Fibroblast of lung (primary cell): ENCODE measurements at regions not wholly inside any gene's neighbourhood (a gene's known extent, or its start where the extent isn't known, plus 50 kb on each side); places are given as distances from the start of the nearest gene placed in this dataset.

Source experiments
- DNase-seq, 2 donors: peaks; one replicate each; pipeline versions ENCODE4 v3.0.0 to v3.0.0-alpha.2; 2010; ENCODE audit warnings: low read depth in 2 of 2
- H2AFZ ChIP-seq: 2 replicates; pipeline ENCODE4 v1.5.1; 2012; ENCODE audit warnings: low read length, control low read depth, inconsistent platforms
- H3K27ac ChIP-seq: 2 replicates; pipeline ENCODE4 v1.5.1; 2011; ENCODE audit warnings: low read length, control low read depth; ENCODE audit not compliant: insufficient read depth
- H3K27me3 ChIP-seq: 2 replicates; pipeline ENCODE4 v1.5.1; 2011; ENCODE audit warnings: mild to moderate bottlenecking, low read length; ENCODE audit not compliant: control insufficient read depth, insufficient read depth
- H3K36me3 ChIP-seq: 2 replicates; pipeline ENCODE4 v1.5.1; 2011; ENCODE audit warnings: low read length; ENCODE audit not compliant: control insufficient read depth, insufficient read depth
- H3K4me1 ChIP-seq: 2 replicates; pipeline ENCODE4 v1.5.1; 2011; ENCODE audit warnings: low read length; ENCODE audit not compliant: control insufficient read depth, insufficient read depth; ENCODE audit errors: extremely low read depth
- H3K4me2 ChIP-seq: 2 replicates; pipeline ENCODE4 v1.5.1; 2011; ENCODE audit warnings: low read length, control low read depth; ENCODE audit not compliant: insufficient read depth; ENCODE audit errors: extremely low read depth
- H3K4me3 ChIP-seq, 4 experiments: fragments of 200-600 bp in 1 of 4; sonication (generic) in 1 of 4; replicated peaks in 1 of 4; 2 replicates each; pipeline ENCODE4 v1.5.1; 2011 to 2016; ENCODE audit warnings: low read length in 4 of 4, low read depth in 3 of 4, mild to moderate bottlenecking in 3 of 4, control low read depth in 2 of 4, inconsistent platforms in 1 of 4, mixed read lengths in 1 of 4; ENCODE audit not compliant: insufficient read depth in 1 of 4; ENCODE audit errors: control extremely low read depth in 1 of 4
- H3K79me2 ChIP-seq: 2 replicates; pipeline ENCODE4 v1.5.1; 2012; ENCODE audit warnings: mild to moderate bottlenecking, low read length, inconsistent platforms; ENCODE audit not compliant: control insufficient read depth, insufficient read depth
- H3K9ac ChIP-seq: 2 replicates; pipeline ENCODE4 v1.5.1; 2011; ENCODE audit warnings: mild to moderate bottlenecking, low read length, control low read depth; ENCODE audit not compliant: insufficient read depth
- H3K9me3 ChIP-seq: 2 replicates; pipeline ENCODE4 v1.5.1; 2012; ENCODE audit warnings: low read depth, low read length; ENCODE audit not compliant: control insufficient read depth, insufficient read depth
- H4K20me1 ChIP-seq: 2 replicates; pipeline ENCODE4 v1.5.1; 2011; ENCODE audit warnings: low read length; ENCODE audit not compliant: control insufficient read depth, insufficient read depth; ENCODE audit errors: extremely low read depth
- CTCF ChIP-seq, 2 donors: IDR thresholded peaks in 1 of 2; conservative IDR thresholded peaks in 1 of 2; 1 replicate in 1 of 2; 2 replicates in 1 of 2; pipeline ENCODE4 v1.5.1; 2011 to 2012; ENCODE audit warnings: low read length in 2 of 2, control low read depth in 1 of 2, inconsistent platforms in 1 of 2, low read depth in 1 of 2, mild to moderate bottlenecking in 1 of 2
- EZH2 ChIP-seq: IDR thresholded peaks from 2 replicates; pipeline ENCODE4 v1.5.1; 2012; ENCODE audit warnings: low read length, control low read depth, mild to moderate bottlenecking; ENCODE audit errors: missing control alignments

- H3K36me3 ChIP-seq, result no peaks in the 10 kb centered on the region
- no peaks in the 10 kb centered on the region for H3K79me2 ChIP-seq
- no peak for DNase-seq
- H3K4me1 ChIP-seq, result no peaks in the 10 kb centered on the region
- H3K9me3 ChIP-seq, result no peaks in the 10 kb centered on the region
- H3K9ac ChIP-seq, result no peak overlapping the region
- H3K27ac ChIP-seq, result no peak overlapping the region
- H3K27me3 ChIP-seq, result no peaks in the 10 kb centered on the region
- no peaks in the 10 kb centered on the region for H4K20me1 ChIP-seq
- no peak overlapping the region for H2AFZ ChIP-seq
- H3K4me3 ChIP-seq, result no peak overlapping the region
- TF ChIP-seq EZH2 (no peak), CTCF (conservative IDR thresholded peaks at IDR 0.05 in 1 of 2, IDR thresholded peaks at IDR 0.05 in 1 of 2; ENCODE audit: low read depth in 1 of 2, low read length in 2 of 2) (no peak)
- H3K4me2 ChIP-seq, result no peak overlapping the region
Observed at GRCh38 chr3:13266005-13266404, 154.1 kb downstream of the NUP210 start.

- H3K9me3 ChIP-seq, result no peaks in the 10 kb centered on the region
- H3K4me2 ChIP-seq, result no peak overlapping the region
- no peak overlapping the region for H3K9ac ChIP-seq
- no peak overlapping the region for H3K4me3 ChIP-seq
- H3K27ac ChIP-seq, result no peak overlapping the region
- no peaks in the 10 kb centered on the region for H3K79me2 ChIP-seq
- H2AFZ ChIP-seq, result no peak overlapping the region
- no peaks in the 10 kb centered on the region for H4K20me1 ChIP-seq
- no peak for DNase-seq
- TF ChIP-seq EZH2, result no peak
- no peak for TF ChIP-seq CTCF (conservative IDR thresholded peaks at IDR 0.05 in 1 of 2, IDR thresholded peaks at IDR 0.05 in 1 of 2; ENCODE audit: low read depth in 1 of 2, low read length in 2 of 2)
- H3K27me3 ChIP-seq, result no peaks in the 10 kb centered on the region
- H3K36me3 ChIP-seq, result no peaks in the 10 kb centered on the region
- H3K4me1 ChIP-seq, result no peaks in the 10 kb centered on the region
Observed at GRCh38 chr3:13265507-13265906, 154.6 kb downstream of the NUP210 start.

GRCh38 chr3:13265016-13265415 lies 155.1 kb downstream of the NUP210 start:
- TF ChIP-seq CTCF (conservative IDR thresholded peaks at IDR 0.05 in 1 of 2, IDR thresholded peaks at IDR 0.05 in 1 of 2; ENCODE audit: low read depth in 1 of 2, low read length in 2 of 2) (no peak), EZH2 (no peak)
- Histone ChIP-seq H3K4me2 (no peak overlapping the region), H3K9ac (no peak overlapping the region), H2AFZ (no peak overlapping the region), H3K4me1 (no peaks in the 10 kb centered on the region), H3K9me3 (no peaks in the 10 kb centered on the region), H3K4me3 (no peak overlapping the region), H3K36me3 (no peaks in the 10 kb centered on the region), H3K27me3 (no peaks in the 10 kb centered on the region), H4K20me1 (no peaks in the 10 kb centered on the region), H3K79me2 (no peaks in the 10 kb centered on the region), H3K27ac (no peak overlapping the region)
- DNase-seq, result no peak
